H1 (cell line): ENCODE measurements at regions not wholly inside any gene's neighbourhood (a gene's known extent, or its start where the extent isn't known, plus 50 kb on each side); places are given as distances from the start of the nearest gene placed in this dataset.
"Not testable (repeated sequence)": the region's sequence is repeated elsewhere in the genome, so short reads cannot be mapped to it uniquely, and the experiment has no call there.

Experiments
- CTCF ChIA-PET: fragments of 300-600 bp; sonication (Branson Sonifier 250); formaldehyde crosslinking; loops from one replicate; lab custom pipeline; 2021; ENCODE audit not compliant: partially characterized antibody; lab: Charles Lee
- POLR2A ChIA-PET: fragments of 300-600 bp; sonication (Branson Sonifier 250); formaldehyde crosslinking; loops from one replicate; lab custom pipeline; 2021; ENCODE audit warnings: inconsistent platforms; ENCODE audit not compliant: partially characterized antibody; lab: Charles Lee
- DNase-seq, 2 experiments: peaks; one replicate each; pipeline versions ENCODE4 v3.0.0 to v3.0.0-alpha.2; 2010 to 2022; ENCODE audit warnings: low spot score in 2 of 2, low read depth in 1 of 2, mixed read lengths in 1 of 2
- FAIRE-seq: peaks from 2 replicates; lab custom pipeline; 2011; peaks lifted over from hg19 to GRCh38; lab: Jason Lieb, UNC
- H2AFZ ChIP-seq: 2 replicates; pipeline ENCODE4 v1.8.1; 2012; ENCODE audit warnings: low read length, inconsistent platforms
- H2AK5ac ChIP-seq: 2 replicates; pipeline ENCODE4 v1.6.1; 2013; ENCODE audit warnings: low read depth, low read length
- H2BK120ac ChIP-seq: replicated peaks from 2 replicates; pipeline ENCODE3; 2013; ENCODE audit warnings: low read depth, low read length, inconsistent platforms
- H2BK12ac ChIP-seq: 2 replicates; pipeline ENCODE4 v1.6.1; 2013; ENCODE audit warnings: low read depth, low read length
- H2BK15ac ChIP-seq: 2 replicates; pipeline ENCODE4 v1.6.1; 2013; ENCODE audit warnings: low read length
- H2BK20ac ChIP-seq: 2 replicates; pipeline ENCODE4 v1.6.1; 2013; ENCODE audit warnings: low read length
- H2BK5ac ChIP-seq: 2 replicates; pipeline ENCODE4 v1.6.1; 2013; ENCODE audit warnings: low read depth, low read length
- H3K14ac ChIP-seq: 2 replicates; pipeline ENCODE4 v1.6.1; 2013; ENCODE audit warnings: inconsistent platforms; ENCODE audit not compliant: insufficient read length
- H3K18ac ChIP-seq: 2 replicates; pipeline ENCODE4 v1.6.1; 2013; ENCODE audit warnings: low read length; ENCODE audit errors: extremely low read depth
- H3K23ac ChIP-seq: 2 replicates; pipeline ENCODE4 v1.6.1; 2013; ENCODE audit warnings: inconsistent platforms; ENCODE audit not compliant: insufficient read length
- H3K23me2 ChIP-seq: 2 replicates; pipeline ENCODE4 v1.6.1; 2013; ENCODE audit warnings: low read depth, low read length
- H3K27ac ChIP-seq: 2 replicates; pipeline ENCODE4 v1.6.1; 2011; ENCODE audit warnings: low read depth, low read length, inconsistent platforms
- H3K27me3 ChIP-seq, 4 experiments: replicated peaks in 1 of 4; 1 replicate in 1 of 4; 2 replicates in 3 of 4; pipeline versions ENCODE4 v1.6.1 to v1.8.1; 2011 to 2013; ENCODE audit warnings: low read length in 3 of 4, mild to moderate bottlenecking in 3 of 4, inconsistent platforms in 2 of 4, mixed read lengths in 2 of 4, moderate library complexity in 1 of 4; ENCODE audit not compliant: control insufficient read depth in 3 of 4, insufficient read depth in 3 of 4; ENCODE audit errors: extremely low read depth in 1 of 4
- H3K36me3 ChIP-seq, 4 experiments: 2 replicates each; pipeline versions ENCODE4 v1.6.1 to v1.8.1; 2011 to 2013; ENCODE audit warnings: mild to moderate bottlenecking in 4 of 4, low read length in 3 of 4, moderate library complexity in 2 of 4, control low read depth in 1 of 4, inconsistent platforms in 1 of 4; ENCODE audit not compliant: insufficient read depth in 4 of 4, control insufficient read depth in 2 of 4
- H3K4ac ChIP-seq: replicated peaks from 2 replicates; pipeline ENCODE3; 2013; ENCODE audit warnings: low read length, low read depth, mixed read lengths, inconsistent platforms; ENCODE audit not compliant: insufficient read length
- H3K4me1 ChIP-seq, 4 experiments: replicated peaks in 1 of 4; 1 replicate in 1 of 4; 2 replicates in 3 of 4; pipeline versions ENCODE4 v1.6.1 to v1.8.1; 2011 to 2013; ENCODE audit warnings: low read length in 3 of 4, inconsistent platforms in 2 of 4, mixed read lengths in 1 of 4; ENCODE audit not compliant: insufficient read depth in 4 of 4, control insufficient read depth in 3 of 4
- H3K4me2 ChIP-seq, 2 experiments: 2 replicates each; pipeline versions ENCODE4 v1.6.1 to v1.8.1; 2011 to 2013; ENCODE audit warnings: low read depth in 2 of 2, low read length in 2 of 2, control low read depth in 1 of 2, inconsistent platforms in 1 of 2, mild to moderate bottlenecking in 1 of 2; ENCODE audit not compliant: insufficient read depth in 1 of 2
- H3K4me3 ChIP-seq, 4 experiments: fragments of 200-600, 300-600 bp in 1 of 4; sonication (generic), shearing (Covaris generic), sonication (Bioruptor Twin) in 1 of 4; 2 replicates each; pipeline versions ENCODE4 v1.5.1 to v1.8.1; 2011 to 2016; ENCODE audit warnings: low read length in 4 of 4, low read depth in 3 of 4, control low read depth in 2 of 4, inconsistent platforms in 2 of 4, mild to moderate bottlenecking in 2 of 4, mixed read lengths in 1 of 4, moderate library complexity in 1 of 4; ENCODE audit not compliant: insufficient read depth in 2 of 4; ENCODE audit errors: extremely low read depth in 1 of 4
- H3K56ac ChIP-seq: replicated peaks from 2 replicates; pipeline ENCODE3; 2013; ENCODE audit warnings: low read depth, mild to moderate bottlenecking, mixed read lengths, low read length, inconsistent platforms; ENCODE audit not compliant: insufficient read length
- H3K79me1 ChIP-seq: 2 replicates; pipeline ENCODE4 v1.6.1; 2013; ENCODE audit warnings: low read depth, low read length, control low read depth
- H3K79me2 ChIP-seq, 2 experiments: 2 replicates each; pipeline versions ENCODE4 v1.6.1 to v1.8.1; 2012 to 2013; ENCODE audit warnings: low read length in 2 of 2, mild to moderate bottlenecking in 2 of 2, inconsistent platforms in 1 of 2; ENCODE audit not compliant: insufficient read depth in 2 of 2, control insufficient read depth in 1 of 2
- H3K9ac ChIP-seq, 4 experiments: replicated peaks in 1 of 4; 1 replicate in 1 of 4; 2 replicates in 3 of 4; pipeline versions ENCODE4 v1.6.1 to v1.8.1; 2011 to 2013; ENCODE audit warnings: low read depth in 3 of 4, low read length in 3 of 4, control low read depth in 2 of 4, mild to moderate bottlenecking in 2 of 4, moderate library complexity in 2 of 4, inconsistent platforms in 1 of 4; ENCODE audit errors: extremely low read depth in 1 of 4
- H3K9me3 ChIP-seq, 2 experiments: 2 replicates each; pipeline versions ENCODE4 v1.6.1 to v1.8.1; 2012 to 2013; ENCODE audit warnings: mild to moderate bottlenecking in 2 of 2, moderate library complexity in 2 of 2, control low read depth in 1 of 2, inconsistent platforms in 1 of 2, low read depth in 1 of 2, low read length in 1 of 2, mixed read lengths in 1 of 2; ENCODE audit not compliant: insufficient read depth in 2 of 2
- H4K20me1 ChIP-seq, 2 experiments: replicated peaks in 1 of 2; 2 replicates each; pipeline versions ENCODE3 to v1.8.1; 2011 to 2013; ENCODE audit warnings: inconsistent platforms in 2 of 2, low read length in 2 of 2, mild to moderate bottlenecking in 1 of 2; ENCODE audit not compliant: insufficient read depth in 2 of 2, control insufficient read depth in 1 of 2
- H4K5ac ChIP-seq: 2 replicates; pipeline ENCODE4 v1.6.1; 2013; ENCODE audit warnings: low read length, low read depth, mixed read lengths, inconsistent platforms; ENCODE audit not compliant: insufficient read length
- H4K8ac ChIP-seq: 2 replicates; pipeline ENCODE4 v1.8.0; 2013; ENCODE audit warnings: mild to moderate bottlenecking, moderate library complexity, low read length, inconsistent platforms; ENCODE audit not compliant: insufficient read depth; ENCODE audit errors: extremely low read depth
- H4K91ac ChIP-seq: replicated peaks from 2 replicates; pipeline ENCODE3; 2013; ENCODE audit warnings: low read length, mixed read lengths, inconsistent platforms; ENCODE audit not compliant: insufficient read length
- WGBS, 2 experiments: shearing (Covaris generic) in 1 of 2; methylation state at CpG; one replicate each; pipeline versions ENCODE4 v1.1.6 to v1.1.7; 2013 to 2015; ENCODE audit warnings: low lambda C conversion rate in 2 of 2, mixed read lengths in 2 of 2, inconsistent platforms in 1 of 2, low coverage in 1 of 2, missing lambda C conversion rate in 1 of 2; ENCODE audit not compliant: insufficient replicate concordance in 2 of 2, insufficient coverage in 1 of 2, insufficient read length in 1 of 2; ENCODE audit errors: extremely low coverage in 1 of 2, missing lambda C conversion rate in 1 of 2; 5-methylcytosine and 5-hydroxymethylcytosine counted together

DNA sequence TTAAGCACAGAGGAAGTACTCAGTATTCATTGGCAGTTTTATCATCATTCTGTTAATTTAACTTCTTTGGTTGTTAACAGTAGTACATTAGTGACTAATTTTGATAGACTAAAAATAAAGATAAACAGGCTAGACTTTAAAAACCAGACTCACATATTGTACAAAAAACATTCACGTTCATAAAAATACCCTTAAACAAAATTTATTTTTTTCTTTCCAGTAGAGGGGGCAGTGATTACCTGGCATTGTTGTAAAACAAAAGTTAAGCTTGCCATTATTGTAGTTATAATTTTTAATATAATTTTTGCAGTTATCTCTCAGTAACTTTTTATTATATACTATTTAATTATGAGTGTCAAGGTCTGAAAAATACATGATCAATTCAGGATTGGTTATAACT lies 92.0 kb downstream of the MRPL57 start:
- H3K79me2 ChIP-seq, H3K36me3 ChIP-seq, H3K9me3 ChIP-seq, H2BK120ac ChIP-seq, H4K91ac ChIP-seq, H2AK5ac ChIP-seq, H4K20me1 ChIP-seq, H2BK20ac ChIP-seq, H3K4me1 ChIP-seq, H3K4ac ChIP-seq, DNase-seq, H3K56ac ChIP-seq, H3K18ac ChIP-seq, H2BK15ac ChIP-seq, H3K79me1 ChIP-seq, H3K23me2 ChIP-seq, H3K9ac ChIP-seq, H3K4me3 ChIP-seq, H3K14ac ChIP-seq, H4K5ac ChIP-seq, H3K23ac ChIP-seq, FAIRE-seq, H3K27me3 ChIP-seq, H4K8ac ChIP-seq, CTCF ChIA-PET, H3K27ac ChIP-seq, H2BK5ac ChIP-seq, H3K4me2 ChIP-seq, H2AFZ ChIP-seq, H2BK12ac ChIP-seq, POLR2A ChIA-PET: not testable (repeated sequence)
- 80 to 100% methylated on average over 1 of the region's 1 CpG for WGBS, 2 experiments

DNA sequence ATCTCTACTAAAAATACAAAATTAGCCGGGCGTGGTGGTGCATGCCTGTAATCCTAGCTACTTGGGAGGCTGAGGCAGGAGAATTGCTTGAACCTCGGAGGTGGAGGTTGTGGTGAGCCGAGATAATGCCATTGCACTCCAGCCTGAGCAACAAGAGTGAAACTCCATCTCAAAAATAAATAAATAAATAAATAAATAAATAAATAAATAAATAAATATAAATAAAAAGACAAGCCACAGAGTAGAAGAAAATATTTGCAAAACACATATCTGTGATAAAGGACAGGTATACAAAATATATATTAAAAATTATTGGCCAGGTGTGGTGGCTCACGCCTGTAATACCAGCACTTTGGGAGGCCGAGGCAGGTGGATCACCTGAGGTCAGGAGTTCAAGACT lies 96.0 kb downstream of the MRPL57 start:
- not testable (repeated sequence) for H3K9ac ChIP-seq, H3K4me2 ChIP-seq, FAIRE-seq, H3K4ac ChIP-seq, H2BK12ac ChIP-seq, H3K27ac ChIP-seq, H4K8ac ChIP-seq, H2BK20ac ChIP-seq, H4K20me1 ChIP-seq, H3K23me2 ChIP-seq, H3K36me3 ChIP-seq, H4K5ac ChIP-seq, H2AK5ac ChIP-seq, H3K56ac ChIP-seq, H2BK15ac ChIP-seq, H4K91ac ChIP-seq, H3K18ac ChIP-seq, H2BK120ac ChIP-seq, H3K14ac ChIP-seq, H3K27me3 ChIP-seq, DNase-seq, H3K4me1 ChIP-seq, H2AFZ ChIP-seq, H3K9me3 ChIP-seq, H2BK5ac ChIP-seq, H3K4me3 ChIP-seq, H3K79me1 ChIP-seq, H3K79me2 ChIP-seq, H3K23ac ChIP-seq
- ChIA-PET CTCF (interaction anchor here (1.3 kb wide), 1 partner anchor 11 kb away, joined by 3 read pairs; no protein-coding TSS in a partner anchor), POLR2A (interaction anchor here (0.9 kb wide), 1 partner anchor 55 kb away, joined by 3 read pairs; no protein-coding TSS in a partner anchor)
- 89% methylated on average over 6 of the region's 6 CpGs; no CpG with 5 or more reads in 1 of the 2 experiments for WGBS, 2 experiments
